K562 (cell line): ENCODE measurements at regions not wholly inside any gene's neighbourhood (a gene's known extent, or its start where the extent isn't known, plus 50 kb on each side); places are given as distances from the start of the nearest gene placed in this dataset.

Experiments used
- CTCF ChIP-seq, 3 experiments: IDR thresholded peaks in 2 of 3; conservative IDR thresholded peaks in 1 of 3; 2 replicates each; pipeline ENCODE4 v1.5.1; 2011 to 2012; ENCODE audit warnings: low read length in 3 of 3, mild to moderate bottlenecking in 3 of 3, control low read depth in 2 of 3, improper control_type of control experiment in 1 of 3, inconsistent platforms in 1 of 3, low read depth in 1 of 3, mixed read lengths in 1 of 3, moderate library complexity in 1 of 3; ENCODE audit not compliant: insufficient read depth in 2 of 3
- KDM4B ChIP-seq, 2 experiments: fragments of 450-650 bp in 1 of 2; sonication (generic) in 1 of 2; IDR thresholded peaks; 2 replicates each; pipeline ENCODE4 v1.6.1; 2016 to 2017; ENCODE audit warnings: borderline replicate concordance in 2 of 2, antibody characterized with exemption in 1 of 2, low read depth in 1 of 2, mild to moderate bottlenecking in 1 of 2
- MYC ChIP-seq, 2 experiments: fragments of 250-450 bp in 1 of 2; sonication (Bioruptor Pico) in 1 of 2; IDR thresholded peaks; 2 replicates each; pipeline versions ENCODE4 v1.5.1 to v1.6.1; 2012 to 2021; ENCODE audit warnings: low read depth in 2 of 2, borderline replicate concordance in 1 of 2, improper control_type of control experiment in 1 of 2, low read length in 1 of 2, mild to moderate bottlenecking in 1 of 2, moderate library complexity in 1 of 2
- PREB ChIP-seq: sonication (generic); formaldehyde crosslinking; IDR thresholded peaks from 2 replicates; pipeline ENCODE4 v1.8.1; 2023; ENCODE audit warnings: mild to moderate bottlenecking, missing genetic modification reagents
- RCOR1 ChIP-seq, 2 experiments: IDR thresholded peaks; 2 replicates each; pipeline ENCODE4 v1.6.1; 2012; ENCODE audit warnings: low read depth in 2 of 2, low read length in 2 of 2, borderline replicate concordance in 1 of 2, improper control_type of control experiment in 1 of 2
- U2AF1 ChIP-seq: fragments of 200-400 bp; formaldehyde crosslinking; optimal IDR thresholded peaks from 2 replicates; pipeline ENCODE3; 2017; ENCODE audit warnings: mild to moderate bottlenecking, low read depth, low read length, moderate library complexity
- ZNF354B ChIP-seq: fragments of 250-450 bp; sonication (Bioruptor Pico); IDR thresholded peaks from 2 replicates; pipeline ENCODE4 v1.4.0; 2020
- TF ChIP-seq, protein P1 (sequence below): fragments of 250-450 bp; sonication (Bioruptor Pico); IDR thresholded peaks from 2 replicates; pipeline ENCODE4 v1.8.0; 2021; ENCODE audit warnings: moderate library complexity, mild to moderate bottlenecking, inconsistent platforms

DNA sequence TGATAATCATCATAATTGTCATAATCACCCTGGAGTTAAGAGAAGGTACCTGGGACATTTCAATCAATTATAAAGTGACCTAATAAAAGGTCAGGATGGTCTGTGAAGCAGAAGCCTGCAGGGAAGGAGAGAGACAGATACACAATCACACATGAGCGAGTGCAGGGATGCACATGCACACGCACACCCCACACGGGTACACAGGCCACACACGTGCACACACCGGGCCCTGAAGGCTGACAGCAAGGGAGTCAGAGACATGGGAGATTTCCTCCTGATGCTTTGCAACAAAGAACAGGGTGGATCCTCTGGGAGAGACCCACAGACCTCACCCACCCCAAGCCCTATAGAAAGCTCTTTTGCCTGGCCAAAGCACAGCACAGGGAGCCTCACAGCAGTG is 82.3 kb upstream of the ZC3H12A start:
- TF ChIP-seq KDM4B (IDR thresholded peaks at IDR 0.05; ENCODE audit: borderline replicate concordance in 2 of 2, low read depth in 1 of 2): no peak
- no peak for TF ChIP-seq PREB (CRISPR knock-in tag)
- TF ChIP-seq RCOR1 (IDR thresholded peaks at IDR 0.05; ENCODE audit: borderline replicate concordance in 1 of 2, low read depth in 2 of 2, low read length in 2 of 2): no peak
- TF ChIP-seq MYC (IDR thresholded peaks at IDR 0.05; ENCODE audit: low read depth, low read length): no peak
- no peak for TF ChIP-seq MYC (CRISPR knock-in tag; IDR thresholded peaks at IDR 0.05; ENCODE audit: borderline replicate concordance, low read depth)
- no peak for TF ChIP-seq CTCF (IDR thresholded peaks at IDR 0.05 in 2 of 3, conservative IDR thresholded peaks at IDR 0.05 in 1 of 3; ENCODE audit: insufficient read depth in 2 of 3, low read depth in 1 of 3, low read length in 3 of 3)
- TF ChIP-seq, protein P1, sequence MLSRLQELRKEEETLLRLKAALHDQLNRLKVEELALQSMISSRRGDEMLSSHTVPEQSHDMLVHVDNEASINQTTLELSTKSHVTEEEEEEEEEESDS: no peak
- TF ChIP-seq U2AF1: no peak
- TF ChIP-seq ZNF354B (CRISPR knock-in tag): no peak
